GM18526 (cell line): ENCODE measurements at regions not wholly inside any gene's neighbourhood (a gene's known extent, or its start where the extent isn't known, plus 50 kb on each side); places are given as distances from the start of the nearest gene placed in this dataset.

Source experiments
- POLR2A ChIP-seq: IDR thresholded peaks from 3 replicates; pipeline ENCODE4 v1.6.1; 2011; ENCODE audit not compliant: insufficient read length; ENCODE audit errors: extremely low read depth

DNA sequence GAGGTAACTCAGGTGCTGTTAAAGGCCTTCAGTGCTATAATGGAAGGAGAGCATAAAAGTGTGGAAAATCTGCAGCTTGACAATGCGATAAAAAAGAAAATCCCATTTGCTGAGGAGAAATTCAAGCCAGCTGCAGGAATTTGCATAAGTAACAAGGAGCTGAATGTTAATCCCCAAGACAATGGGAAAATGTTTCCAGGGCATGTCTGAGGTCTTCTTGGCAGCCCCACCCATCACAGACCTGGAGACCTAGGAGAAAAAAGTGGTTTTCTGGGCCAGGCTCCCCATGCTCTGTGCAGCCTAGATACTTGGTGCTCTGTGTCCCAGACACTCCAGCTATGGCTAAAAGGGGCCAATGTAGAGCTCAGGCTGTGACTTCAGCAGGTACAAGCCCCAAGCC, 1159.6 kb downstream of the CDH18 start:
- no peak for TF ChIP-seq POLR2A

DNA sequence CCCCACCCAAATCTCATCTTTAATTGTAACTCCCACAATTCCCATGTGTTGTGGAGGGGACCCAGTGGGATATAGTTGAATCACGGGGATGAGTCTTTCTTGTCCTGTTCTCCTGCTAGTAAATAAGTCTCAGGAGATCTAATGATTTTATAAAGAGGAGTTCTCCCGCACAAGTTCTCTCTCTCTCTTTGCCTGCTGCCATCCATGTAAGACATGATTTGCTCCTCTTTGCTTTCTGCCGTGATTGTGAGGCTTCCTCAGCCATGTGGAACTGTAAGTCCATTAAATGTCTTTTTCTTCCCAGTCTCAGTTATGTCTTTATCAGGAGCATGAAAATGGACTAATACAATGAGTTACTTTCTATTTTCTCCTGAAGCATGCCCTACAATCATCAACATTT, 1158.5 kb downstream of the CDH18 start:
- TF ChIP-seq POLR2A = no peak

DNA sequence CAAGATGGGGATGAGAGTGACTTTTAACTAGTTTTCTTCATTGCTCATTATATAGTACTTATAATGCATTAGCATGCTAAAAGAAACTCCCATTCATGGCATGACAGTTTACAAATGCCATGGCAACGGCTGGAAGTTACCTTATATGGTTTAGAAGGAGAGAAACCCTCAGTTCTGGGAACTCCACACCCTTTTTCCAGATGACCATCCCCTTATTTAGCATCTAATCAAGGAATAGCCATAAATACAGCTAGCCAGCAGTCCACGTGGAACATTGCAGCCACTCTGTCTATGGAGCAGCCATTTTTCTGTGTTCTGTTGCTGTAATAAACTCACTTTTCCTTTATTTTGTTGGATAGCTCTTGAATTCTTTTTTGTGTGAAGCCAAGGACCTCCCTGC, 1137.8 kb downstream of the CDH18 start:
- no peak for TF ChIP-seq POLR2A

DNA sequence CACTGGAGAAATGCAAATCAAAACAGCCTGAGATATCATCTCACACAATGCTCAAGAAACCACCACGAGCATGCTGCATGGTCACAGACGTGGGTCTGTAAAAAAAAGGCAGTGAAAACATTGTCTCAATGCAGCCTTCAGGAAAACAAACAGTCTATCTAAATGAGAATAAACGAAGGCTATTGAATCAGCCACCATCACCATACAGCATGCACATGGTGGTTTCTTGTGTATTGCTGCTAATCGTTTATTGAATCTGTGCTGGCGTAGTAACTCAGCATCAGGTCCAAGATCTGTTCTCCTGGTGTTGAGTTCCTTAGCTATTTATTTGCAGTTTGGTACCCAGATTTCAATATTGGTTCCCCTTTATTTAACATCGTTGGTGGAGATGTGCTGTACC, 1115.0 kb downstream of the CDH18 start:
- TF ChIP-seq POLR2A = no peak

DNA sequence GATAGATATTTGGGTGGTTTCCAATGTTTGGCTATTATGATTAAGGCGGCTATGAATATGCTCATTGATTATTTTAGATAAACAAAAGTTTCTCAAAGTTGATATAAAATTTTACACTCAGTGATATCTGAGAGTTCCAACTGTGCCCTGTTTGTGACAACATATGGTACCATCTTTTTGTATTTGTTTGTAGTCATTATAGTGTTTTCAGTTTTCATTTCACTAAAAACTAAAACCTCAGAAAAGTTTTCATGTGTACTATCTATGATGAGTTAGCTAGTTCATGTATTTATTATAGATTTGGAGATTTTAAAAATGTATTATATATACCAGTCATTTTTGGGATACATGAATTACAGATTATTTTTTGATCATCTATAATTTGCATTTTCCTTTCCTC, 1111.4 kb downstream of the CDH18 start:
- no peak for TF ChIP-seq POLR2A

DNA sequence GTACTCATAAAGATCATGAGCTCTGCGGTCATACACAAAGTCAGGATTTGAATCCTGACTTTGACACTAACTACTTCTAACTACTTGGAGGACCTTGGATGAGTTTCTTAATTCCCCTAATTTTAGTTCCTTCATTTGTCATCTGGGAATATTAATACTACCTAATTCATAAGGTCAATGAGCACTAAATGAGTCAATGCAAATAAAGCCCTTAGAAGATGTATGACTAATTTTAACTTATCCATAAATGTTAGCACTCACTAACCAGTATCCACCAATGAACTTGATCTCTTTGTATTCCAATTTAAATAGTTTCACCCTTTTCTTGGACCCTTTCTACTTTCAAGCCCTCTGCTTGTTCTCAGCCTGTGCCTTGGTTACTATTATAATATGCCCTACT, 1106.4 kb downstream of the CDH18 start:
- TF ChIP-seq POLR2A = no peak

DNA sequence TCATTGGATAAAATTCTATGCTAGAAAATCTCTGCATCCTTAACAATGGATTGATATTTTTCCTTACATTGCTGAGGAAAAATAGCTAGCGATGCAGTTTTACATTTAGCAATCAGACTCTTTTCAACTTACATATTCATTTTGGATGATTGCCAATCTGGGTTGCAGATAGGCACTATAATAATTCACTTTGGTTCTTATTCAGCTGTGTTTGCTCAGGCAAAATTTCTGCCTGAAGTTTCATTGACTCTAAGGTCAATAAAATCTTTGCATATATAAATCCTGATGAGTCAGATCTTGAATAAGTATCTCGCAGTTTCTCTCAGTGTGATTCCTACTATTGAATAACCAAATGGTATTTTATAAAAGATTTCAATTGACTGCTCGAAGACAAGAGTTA, 1105.8 kb downstream of the CDH18 start:
- TF ChIP-seq POLR2A = no peak

DNA sequence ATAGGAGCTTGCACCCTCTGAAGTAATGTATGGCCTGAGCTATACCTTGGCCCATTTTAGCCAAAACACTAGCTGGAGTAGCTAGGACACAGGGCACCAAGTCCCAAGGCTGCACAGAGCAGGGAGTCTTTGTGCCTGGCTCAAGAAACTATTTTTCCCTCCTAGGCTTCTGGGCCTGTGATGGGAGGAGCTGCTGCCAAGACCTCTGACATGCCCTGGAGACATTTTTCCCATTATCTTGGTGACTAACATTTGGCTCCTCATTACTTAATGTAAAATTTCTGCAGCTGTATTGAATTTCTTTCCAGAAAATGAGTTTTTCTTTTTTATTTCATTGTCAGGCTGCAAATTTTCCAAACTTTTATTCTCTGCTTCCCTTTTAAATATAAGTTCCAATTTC, 1099.2 kb downstream of the CDH18 start:
- no peak for TF ChIP-seq POLR2A

DNA sequence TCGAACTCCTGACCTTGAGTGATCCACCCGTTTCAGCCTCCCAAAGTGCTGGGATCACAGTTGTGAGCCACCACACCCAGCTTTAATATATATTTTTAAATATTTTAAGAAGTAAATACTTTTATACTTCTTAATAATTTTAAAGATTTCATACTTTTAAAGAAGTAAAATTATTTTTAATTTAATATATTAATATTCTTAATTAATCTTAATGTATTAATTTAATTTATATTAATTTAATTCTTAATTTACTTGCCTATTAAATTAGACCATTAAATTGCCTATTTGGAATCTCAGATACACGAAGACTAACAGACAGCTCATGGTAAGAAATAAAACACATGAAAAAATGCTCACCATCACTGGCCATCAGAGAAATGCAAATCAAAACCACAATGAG, 1087.4 kb downstream of the CDH18 start:
- TF ChIP-seq POLR2A = no peak

DNA sequence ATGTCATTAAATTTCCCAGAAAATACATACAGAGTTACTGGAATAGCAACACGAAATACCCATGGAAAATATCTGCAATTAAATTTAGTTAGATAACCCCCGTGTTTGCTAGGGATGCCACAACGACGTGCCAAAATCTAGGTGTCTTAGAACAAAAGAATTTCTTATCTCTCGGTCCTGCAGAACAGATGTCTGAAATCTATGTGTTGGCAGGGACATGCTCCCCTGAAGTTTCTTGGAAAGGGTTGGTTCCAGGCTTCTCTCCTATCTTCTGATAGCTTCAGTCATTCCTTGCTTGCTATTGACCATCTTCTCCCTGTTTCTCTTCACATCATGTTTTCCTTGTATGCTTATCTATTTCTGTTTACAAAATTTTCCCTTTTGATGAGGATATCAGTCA, 1067.0 kb downstream of the CDH18 start:
- TF ChIP-seq POLR2A = no peak

DNA sequence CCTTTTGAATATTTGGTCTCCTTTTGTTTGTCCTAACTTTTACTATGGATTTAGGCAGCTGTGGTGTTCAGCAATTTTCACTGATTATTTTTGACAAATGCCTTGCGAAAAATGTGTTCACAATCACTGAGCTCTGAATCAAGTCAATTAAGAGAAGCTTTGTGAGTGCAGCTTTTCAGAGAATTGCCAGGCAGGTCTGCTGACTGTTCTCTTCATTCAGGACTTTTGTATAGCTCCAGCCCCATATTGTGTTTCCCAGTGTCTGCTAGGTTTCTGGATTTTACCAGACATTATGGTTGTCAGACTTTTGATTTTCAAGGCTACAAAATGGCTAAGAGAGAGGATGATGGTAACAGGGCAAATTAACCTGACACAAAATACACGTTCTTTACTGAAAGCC, 1055.9 kb downstream of the CDH18 start:
- TF ChIP-seq POLR2A = no peak

DNA sequence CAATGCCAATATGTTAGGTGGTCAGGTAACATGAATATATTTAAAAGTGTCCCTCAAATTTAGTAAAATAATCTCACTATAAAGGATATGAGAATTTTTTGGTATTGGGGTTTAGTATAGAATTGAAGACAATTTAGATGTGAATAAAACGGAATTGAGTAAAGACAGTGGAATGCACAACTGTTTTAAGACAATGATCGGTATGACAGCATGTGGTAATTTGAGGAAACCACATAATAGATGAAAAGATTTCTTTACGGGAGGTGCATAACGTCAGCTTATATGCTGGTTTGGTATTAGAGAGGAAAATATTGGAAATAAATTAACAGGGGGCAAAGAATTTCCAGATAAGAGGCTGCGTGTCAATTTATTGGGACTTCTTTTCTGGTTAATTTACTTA, 1043.2 kb downstream of the CDH18 start:
- no peak for TF ChIP-seq POLR2A

DNA sequence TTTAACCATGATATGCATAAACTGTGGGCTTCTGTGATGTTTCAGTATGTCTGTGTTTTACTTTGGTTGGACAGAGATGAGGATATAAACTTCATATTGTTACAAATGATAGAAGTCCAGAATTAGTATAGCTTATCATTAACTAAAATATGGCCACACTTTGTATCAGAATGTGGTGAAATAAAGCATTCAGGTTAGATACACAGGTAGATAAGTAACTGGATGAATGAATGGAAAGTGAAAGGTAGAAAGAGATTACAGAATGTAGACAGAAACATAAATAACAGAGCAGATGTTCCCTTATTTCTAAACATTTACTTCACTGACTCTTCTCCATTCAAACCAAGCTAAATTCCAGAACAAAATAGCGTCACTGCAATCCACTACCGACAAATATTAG, 1033.8 kb downstream of the CDH18 start:
- TF ChIP-seq POLR2A = no peak

DNA sequence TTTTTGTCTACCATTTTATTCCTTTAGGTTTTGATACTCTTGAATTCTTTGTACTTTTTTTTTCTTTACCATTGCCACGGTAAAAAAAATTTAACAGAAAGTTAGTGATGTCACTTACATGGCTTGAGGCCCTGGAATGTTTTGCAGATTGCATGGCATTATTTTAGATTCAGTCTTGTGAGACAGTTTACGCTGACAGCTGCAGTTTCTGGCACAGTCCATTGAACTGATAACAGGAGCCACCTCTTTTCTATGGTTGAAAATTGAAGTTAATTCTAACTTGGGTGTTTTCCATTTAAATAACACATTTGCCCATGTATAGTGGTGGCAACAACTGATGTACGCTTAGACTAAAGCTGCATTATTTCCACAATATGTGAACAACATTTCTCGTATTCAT, 1028.5 kb downstream of the CDH18 start:
- no peak for TF ChIP-seq POLR2A

DNA sequence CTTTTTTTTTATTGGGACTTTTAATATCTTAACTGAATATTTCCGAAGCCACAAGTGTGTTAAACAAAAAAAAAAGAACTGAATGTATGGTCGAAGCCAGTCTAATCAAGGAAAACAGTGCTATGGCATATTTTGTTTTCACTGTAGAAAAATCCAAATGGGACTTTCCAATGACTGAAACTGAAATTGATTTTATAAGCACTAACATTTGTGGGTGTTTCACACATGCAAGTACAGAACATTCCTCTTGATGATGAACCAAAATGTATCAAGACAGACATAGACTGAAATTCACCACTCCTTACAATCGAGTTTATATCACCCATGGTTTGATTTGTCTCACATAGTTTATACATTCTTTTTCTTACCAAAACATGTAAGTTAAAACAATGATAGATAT, 1026.8 kb downstream of the CDH18 start:
- no peak for TF ChIP-seq POLR2A

DNA sequence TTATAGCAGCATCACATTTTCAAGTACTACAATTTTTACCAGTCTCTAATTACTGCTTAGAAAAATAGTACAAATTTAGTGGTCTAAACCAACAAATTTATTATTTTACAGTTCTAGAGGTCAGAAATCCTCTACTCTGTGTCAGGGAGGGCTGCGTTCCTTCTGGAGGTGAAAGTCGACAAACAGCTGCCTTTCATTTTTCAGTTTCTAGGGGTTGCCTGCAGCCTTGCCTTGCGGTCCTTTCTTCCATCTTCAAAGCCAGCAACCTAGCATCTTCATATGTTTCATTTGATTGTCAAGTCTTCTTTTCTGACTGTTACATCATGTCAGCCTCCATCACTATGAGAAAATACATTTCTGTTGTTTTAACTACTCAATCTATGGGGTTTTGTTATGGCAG, 1022.1 kb downstream of the CDH18 start:
- no peak for TF ChIP-seq POLR2A

DNA sequence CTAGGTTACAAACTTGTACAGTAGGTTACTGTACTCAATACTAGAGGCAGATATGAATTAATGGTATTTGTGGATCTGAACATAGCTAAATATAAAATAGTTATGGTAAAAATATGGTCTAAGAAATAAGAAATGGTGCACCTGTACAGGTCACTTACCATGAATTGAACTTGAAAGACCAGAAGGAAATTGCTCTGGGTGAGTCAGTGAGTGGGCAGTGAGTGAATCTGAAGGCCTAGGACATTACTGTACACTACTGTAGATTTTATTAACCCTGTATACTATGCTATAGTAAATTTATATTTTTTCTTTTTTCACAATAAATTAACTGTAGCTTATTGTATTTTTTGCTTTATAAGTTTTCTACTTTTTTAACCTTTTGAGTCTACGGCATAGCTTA, 1020.4 kb downstream of the CDH18 start:
- TF ChIP-seq POLR2A = no peak

DNA sequence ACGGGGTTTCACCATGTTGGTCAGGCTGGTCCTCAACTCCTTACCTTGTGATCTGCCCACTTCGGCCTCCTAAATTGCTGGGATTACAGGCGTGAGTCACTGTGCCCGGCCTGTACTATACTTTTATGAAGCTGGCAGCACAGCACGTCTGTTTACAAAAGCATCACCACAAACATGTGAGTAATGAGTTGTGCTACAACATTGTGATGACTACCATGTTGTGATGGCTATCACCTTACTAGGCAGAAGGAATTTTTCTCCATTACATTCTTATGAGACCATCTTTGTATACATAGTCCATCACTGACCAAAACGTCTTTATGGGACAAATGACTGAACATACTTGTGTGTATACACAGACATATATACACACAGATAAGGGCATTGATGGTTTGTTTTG, 1019.0 kb downstream of the CDH18 start:
- no peak for TF ChIP-seq POLR2A
